ENCODE measurements at regions not wholly inside any gene's neighbourhood (a gene's known extent, or its start where the extent isn't known, plus 50 kb on each side); places are given as distances from the start of the nearest gene placed in this dataset.
"Not testable (repeated sequence)": the region's sequence is repeated elsewhere in the genome, so short reads cannot be mapped to it uniquely, and the experiment has no call there.

DNA sequence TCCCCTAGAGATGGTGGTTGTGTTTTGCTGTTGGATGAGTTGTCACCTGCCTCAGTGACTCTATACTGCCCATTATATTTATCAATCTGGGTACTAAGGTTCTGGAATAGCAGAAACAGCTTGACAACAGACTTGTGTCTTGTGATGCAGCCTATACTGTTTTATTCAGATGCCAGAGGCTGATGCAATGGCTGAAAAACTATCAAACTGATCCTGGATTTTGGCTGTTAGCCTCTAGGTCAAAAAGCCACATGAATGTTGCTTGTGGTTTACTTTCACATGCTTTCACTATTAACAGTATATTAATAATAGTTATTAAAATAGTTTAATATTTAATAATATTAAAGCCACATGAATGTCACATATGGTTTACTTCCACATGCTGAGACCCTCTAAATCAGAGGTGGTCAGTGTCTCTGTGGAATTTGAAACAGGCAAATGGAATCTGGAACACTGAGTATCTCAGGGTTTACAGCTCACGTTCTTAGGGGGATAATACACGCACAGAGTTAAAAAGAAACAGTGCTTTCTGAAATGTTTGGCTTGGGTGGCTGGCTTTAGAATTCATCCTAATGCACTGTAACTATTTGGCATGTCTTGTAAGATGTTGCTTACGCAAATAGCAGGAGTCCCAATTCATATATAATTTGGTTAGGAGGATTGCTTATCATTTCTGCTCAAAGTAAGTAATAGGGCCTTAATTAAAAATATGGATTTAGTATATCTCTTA, 82.5 kb upstream of the LCORL start:
- no peak for DNase-seq

DNA sequence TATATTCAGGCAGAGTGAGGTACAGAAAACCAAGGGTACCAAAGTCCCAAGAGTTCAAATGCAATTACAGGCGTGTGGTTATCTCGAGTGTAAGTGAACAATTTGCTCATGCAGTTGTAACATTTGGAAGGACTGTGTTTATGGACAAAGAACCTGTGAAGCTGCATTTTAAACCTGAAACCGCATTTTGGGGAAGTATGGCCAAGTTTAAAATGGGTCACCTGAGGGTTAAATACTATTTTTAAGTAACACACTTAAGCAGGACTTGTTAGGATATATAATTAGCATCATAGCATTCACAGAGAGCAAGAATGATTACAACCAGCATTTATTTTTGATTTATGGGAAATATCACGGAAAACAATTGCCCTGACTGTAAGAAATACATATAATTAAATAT, 79.1 kb upstream of the LCORL start:
- DNase-seq, result no peak

DNA sequence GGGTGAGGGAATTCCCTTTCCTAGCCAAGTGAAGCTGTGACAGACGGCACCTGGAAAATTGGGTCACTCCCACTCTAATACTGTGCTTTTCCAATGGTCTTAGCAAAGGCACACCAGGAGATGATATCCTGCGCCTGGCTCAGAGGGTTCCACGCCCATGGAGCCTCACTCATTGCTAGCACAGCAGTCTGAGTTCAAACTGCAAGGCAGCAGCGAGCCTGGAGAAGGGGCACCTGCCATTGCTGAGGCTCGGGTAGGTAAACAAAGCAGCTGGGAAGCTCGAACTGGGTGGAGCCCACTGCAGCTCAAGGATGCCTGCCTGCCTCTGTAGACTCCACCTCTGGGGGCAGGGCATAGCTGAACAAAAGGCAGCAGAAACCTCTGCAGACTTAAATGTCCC, 68.9 kb upstream of the LCORL start:
- not testable (repeated sequence) for DNase-seq

DNA sequence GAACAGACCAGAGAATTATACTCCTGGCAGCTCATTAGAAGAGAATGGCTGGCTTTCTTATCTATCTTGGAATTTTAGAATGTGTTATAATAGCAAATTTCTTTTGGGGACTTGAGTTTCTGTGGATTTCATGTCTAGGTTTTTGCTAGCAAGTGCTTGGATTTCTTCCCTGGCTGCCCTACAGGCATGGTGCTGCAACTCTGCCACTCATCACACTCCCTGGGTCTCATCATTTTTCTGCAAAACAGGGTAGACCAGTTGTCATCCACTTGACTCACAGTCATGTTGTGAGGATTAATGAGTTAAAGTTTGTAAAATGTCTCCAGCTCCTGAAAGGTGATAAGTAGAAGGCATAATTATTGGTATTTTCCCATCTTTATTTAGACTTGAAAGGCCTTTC, 60.7 kb upstream of the LCORL start:
- DNase-seq, result no peak

DNA sequence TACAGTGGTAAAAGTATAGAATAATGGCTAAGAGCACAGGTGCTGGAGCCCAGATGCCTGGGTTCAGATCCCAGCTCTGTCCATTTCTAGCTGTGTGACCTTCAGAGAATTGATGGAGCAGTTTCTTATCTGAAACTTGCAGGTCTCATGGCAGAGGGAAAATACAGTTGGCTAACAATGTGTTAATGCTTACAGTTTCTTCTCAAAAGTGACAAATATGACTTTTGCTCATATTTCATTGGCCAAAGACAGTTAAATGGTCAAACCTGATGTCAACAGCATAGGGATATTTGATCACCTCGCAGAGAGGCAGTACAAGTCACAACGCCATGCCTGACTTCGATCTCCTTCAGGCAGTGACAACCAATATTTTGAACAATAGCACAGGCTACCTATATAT, 60.2 kb upstream of the LCORL start:
- no peak for DNase-seq

DNA sequence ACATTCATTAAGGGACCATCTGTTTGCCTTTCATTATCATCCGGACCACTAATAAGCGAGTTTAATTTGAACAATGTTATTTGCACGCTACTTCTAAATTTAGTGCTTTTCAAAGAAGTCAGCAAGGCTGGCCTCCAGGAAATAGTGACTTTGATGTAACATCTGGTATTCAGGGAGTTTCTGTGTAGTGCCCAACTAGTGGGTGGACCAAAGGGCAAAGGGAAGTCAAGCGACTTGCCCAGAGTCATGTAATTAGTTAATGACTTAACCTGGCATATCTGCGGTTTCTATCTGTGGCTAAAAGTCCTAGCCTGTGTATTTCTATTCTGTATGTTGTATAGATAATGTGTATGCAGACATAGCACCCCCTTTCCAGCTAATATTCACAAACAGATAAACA, 56.3 kb upstream of the LCORL start:
- DNase-seq, result no peak

DNA sequence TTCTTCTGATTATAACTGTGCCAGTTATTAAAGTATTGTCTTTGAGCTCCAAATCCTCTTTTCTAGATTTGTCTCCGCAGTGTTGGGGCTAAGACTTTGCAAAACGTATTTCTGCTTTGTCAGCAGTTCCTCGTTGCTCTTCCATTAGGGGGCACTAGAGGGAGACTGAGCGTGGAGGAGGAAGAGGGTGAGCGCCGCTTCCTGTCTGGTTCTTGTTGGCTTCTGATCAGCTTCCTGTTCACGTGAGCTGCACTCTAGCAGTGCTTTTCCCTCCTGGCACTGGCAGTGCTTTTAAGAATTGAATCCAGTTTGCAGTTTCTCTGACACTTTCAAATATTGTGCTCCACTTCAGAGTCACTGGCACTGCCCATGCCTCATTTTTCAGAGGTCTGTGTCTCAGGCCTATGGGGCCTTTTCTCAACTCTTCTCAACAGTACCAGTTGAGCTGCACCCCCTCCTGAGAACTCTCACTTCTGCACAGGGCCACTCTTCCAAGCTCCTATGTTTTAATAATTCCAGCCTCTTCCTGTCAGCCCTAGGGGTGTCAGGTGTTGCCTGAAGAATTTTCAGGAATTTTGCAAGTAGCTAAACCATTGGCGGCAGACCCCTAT, 54.4 kb upstream of the LCORL start:
- DNase-seq, result peak; percentile 11

DNA sequence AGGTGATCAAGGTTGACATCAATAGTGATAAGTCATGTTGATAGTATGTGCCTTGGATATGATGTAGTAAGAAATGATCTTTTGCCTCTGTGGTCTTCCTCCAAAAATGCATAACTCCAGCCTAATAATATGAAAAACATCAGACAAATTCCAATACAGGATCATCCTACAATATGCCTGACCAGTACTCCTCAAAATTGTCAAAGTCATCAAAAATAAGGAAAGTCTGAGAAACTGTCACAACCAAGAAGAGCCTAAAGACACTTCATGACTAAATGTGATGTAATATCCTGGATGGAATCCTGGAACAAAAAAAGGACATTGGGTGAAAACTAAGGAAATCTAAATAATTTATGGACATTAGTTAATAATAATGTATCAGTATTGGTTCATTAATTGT, 50.3 kb upstream of the LCORL start:
- DNase-seq, result no peak
